Mammary epithelial cell (primary cell): ENCODE measurements at regions not wholly inside any gene's neighbourhood (a gene's known extent, or its start where the extent isn't known, plus 50 kb on each side); places are given as distances from the start of the nearest gene placed in this dataset.

Experiments used
- CTCF ChIP-seq, 2 donors: IDR thresholded peaks in 1 of 2; conservative IDR thresholded peaks in 1 of 2; 2 replicates each; pipeline ENCODE4 v1.5.1; 2011 to 2012; ENCODE audit warnings: inconsistent platforms in 2 of 2, low read length in 2 of 2, mild to moderate bottlenecking in 2 of 2, control low read depth in 1 of 2, low read depth in 1 of 2; ENCODE audit not compliant: insufficient read depth in 1 of 2; ENCODE audit errors: extremely low read depth in 1 of 2
- EZH2 ChIP-seq: IDR thresholded peaks from 2 replicates; pipeline ENCODE4 v1.6.1; 2012; ENCODE audit warnings: low read length, inconsistent platforms, borderline replicate concordance

DNA sequence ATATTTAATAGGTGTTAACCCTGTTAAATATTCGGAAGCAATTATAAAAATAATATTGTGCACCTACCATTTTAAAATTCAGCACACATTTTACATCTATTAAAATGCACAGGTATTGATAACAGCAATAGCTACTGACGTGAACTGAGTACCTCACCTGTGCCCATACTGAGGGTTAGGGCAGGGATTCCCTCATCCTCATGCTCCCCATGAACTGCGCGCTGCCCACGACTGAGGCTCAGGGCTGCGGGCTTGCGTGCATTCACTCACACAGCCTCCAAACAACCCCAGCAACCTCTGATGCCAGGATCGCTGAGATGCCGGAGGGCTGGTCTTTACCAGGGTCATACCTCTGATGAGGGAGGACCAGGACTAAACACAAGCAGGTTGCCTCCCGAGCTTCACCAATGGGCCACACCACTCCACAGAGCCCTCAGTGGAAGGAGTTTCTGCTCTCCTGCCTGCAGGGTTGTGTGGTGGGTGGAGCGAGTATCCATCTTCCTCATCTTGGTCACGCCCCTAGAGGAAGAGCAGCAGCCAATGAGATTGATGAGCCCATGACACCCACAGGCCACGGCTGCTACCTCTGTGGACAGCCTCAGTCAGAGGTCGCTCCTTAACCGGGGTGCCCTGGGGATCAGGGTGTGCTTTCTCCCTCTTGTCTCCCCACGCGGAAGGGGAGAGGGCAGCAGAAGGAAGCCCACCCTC lies 478.3 kb downstream of the TNS3 start:
- no peak for TF ChIP-seq EZH2
- TF ChIP-seq CTCF (conservative IDR thresholded peaks at IDR 0.05 in 1 of 2, IDR thresholded peaks at IDR 0.05 in 1 of 2; ENCODE audit: extremely low read depth in 1 of 2, insufficient read depth in 1 of 2, low read depth in 1 of 2, low read length in 2 of 2): no peak
